ENCODE measurements at regions not wholly inside any gene's neighbourhood (a gene's known extent, or its start where the extent isn't known, plus 50 kb on each side); places are given as distances from the start of the nearest gene placed in this dataset.
"Not testable (repeated sequence)": the region's sequence is repeated elsewhere in the genome, so short reads cannot be mapped to it uniquely, and the experiment has no call there.

GRCh38 chr2:6183226-6183625 lies 491.0 kb downstream of the SOX11 start:
- DNase-seq, result no peak
- Histone ChIP-seq H3K36me3 (replicated peaks; ENCODE audit: control insufficient read depth, insufficient read depth, low read length) (no peaks in the 10 kb centered on the region), H3K4me3 (ENCODE audit: insufficient read depth, low read depth, low read length) (no peak overlapping the region), H3K27me3 (ENCODE audit: control insufficient read depth, insufficient read depth, low read length) (no peaks in the 10 kb centered on the region)

- Histone ChIP-seq H3K4me3 (ENCODE audit: insufficient read depth, low read depth, low read length) (no peak overlapping the region), H3K27me3 (ENCODE audit: control insufficient read depth, insufficient read depth, low read length) (no peaks in the 10 kb centered on the region), H3K36me3 (replicated peaks; ENCODE audit: control insufficient read depth, insufficient read depth, low read length) (no peaks in the 10 kb centered on the region)
- no peak for DNase-seq
Observed at GRCh38 chr2:6184532-6185292, 492.5 kb downstream of the SOX11 start.

GRCh38 chr2:6186332-6187151 lies 494.4 kb downstream of the SOX11 start:
- H3K27me3 ChIP-seq (ENCODE audit: control insufficient read depth, insufficient read depth, low read length), result no peaks in the 10 kb centered on the region
- DNase-seq, result no peak
- no peak overlapping the region for H3K4me3 ChIP-seq (ENCODE audit: insufficient read depth, low read depth, low read length)
- H3K36me3 ChIP-seq (replicated peaks; ENCODE audit: control insufficient read depth, insufficient read depth, low read length), result no peaks in the 10 kb centered on the region

GRCh38 chr2:6196449-6196848 lies 504.3 kb downstream of the SOX11 start:
- Histone ChIP-seq H3K27me3 (ENCODE audit: control insufficient read depth, insufficient read depth, low read length) (no peaks in the 10 kb centered on the region), H3K36me3 (replicated peaks; ENCODE audit: control insufficient read depth, insufficient read depth, low read length) (no peaks in the 10 kb centered on the region), H3K4me3 (ENCODE audit: insufficient read depth, low read depth, low read length) (no peak overlapping the region)
- DNase-seq, result no peak

- not testable (repeated sequence) for H3K4me3 ChIP-seq (ENCODE audit: insufficient read depth, low read depth, low read length); H3K27me3 ChIP-seq (ENCODE audit: control insufficient read depth, insufficient read depth, low read length); H3K36me3 ChIP-seq (replicated peaks; ENCODE audit: control insufficient read depth, insufficient read depth, low read length); DNase-seq
Observed at GRCh38 chr2:6198370-6198919, 506.3 kb downstream of the SOX11 start.

- no peaks in the 10 kb centered on the region for H3K27me3 ChIP-seq (ENCODE audit: control insufficient read depth, insufficient read depth, low read length)
- no peak overlapping the region for H3K4me3 ChIP-seq (ENCODE audit: insufficient read depth, low read depth, low read length)
- DNase-seq, result no peak
- H3K36me3 ChIP-seq (replicated peaks; ENCODE audit: control insufficient read depth, insufficient read depth, low read length), result no peaks in the 10 kb centered on the region
Observed at GRCh38 chr2:6202756-6203155, 510.6 kb downstream of the SOX11 start.

- no peak for DNase-seq
- Histone ChIP-seq H3K36me3 (replicated peaks; ENCODE audit: control insufficient read depth, insufficient read depth, low read length) (no peaks in the 10 kb centered on the region), H3K27me3 (ENCODE audit: control insufficient read depth, insufficient read depth, low read length) (no peaks in the 10 kb centered on the region), H3K4me3 (ENCODE audit: insufficient read depth, low read depth, low read length) (no peak overlapping the region)
Observed at GRCh38 chr2:6203291-6203959, 511.2 kb downstream of the SOX11 start.

GRCh38 chr2:6206882-6207281 lies 514.7 kb downstream of the SOX11 start:
- Histone ChIP-seq H3K4me3 (ENCODE audit: insufficient read depth, low read depth, low read length) (no peak overlapping the region), H3K36me3 (replicated peaks; ENCODE audit: control insufficient read depth, insufficient read depth, low read length) (no peaks in the 10 kb centered on the region), H3K27me3 (ENCODE audit: control insufficient read depth, insufficient read depth, low read length) (no peaks in the 10 kb centered on the region)
- no peak for DNase-seq

- DNase-seq, result no peak
Observed at GRCh38 chr2:6211236-6211635, 519.1 kb downstream of the SOX11 start.

GRCh38 chr2:6212491-6212890 lies 520.3 kb downstream of the SOX11 start:
- Histone ChIP-seq H3K4me3 (ENCODE audit: insufficient read depth, low read depth, low read length) (no peak overlapping the region), H3K36me3 (replicated peaks; ENCODE audit: control insufficient read depth, insufficient read depth, low read length) (no peaks in the 10 kb centered on the region), H3K27me3 (ENCODE audit: control insufficient read depth, insufficient read depth, low read length) (no peaks in the 10 kb centered on the region)
- DNase-seq, result no peak

More at GRCh38 chr2:6211236-6211635, 519.1 kb downstream of the SOX11 start:
- Histone ChIP-seq H3K27me3 (ENCODE audit: control insufficient read depth, insufficient read depth, low read length) (no peaks in the 10 kb centered on the region), H3K4me3 (ENCODE audit: insufficient read depth, low read depth, low read length) (no peak overlapping the region), H3K36me3 (replicated peaks; ENCODE audit: control insufficient read depth, insufficient read depth, low read length) (no peaks in the 10 kb centered on the region)

- H3K27me3 ChIP-seq (ENCODE audit: control insufficient read depth, insufficient read depth, low read length), result no peaks in the 10 kb centered on the region
- no peaks in the 10 kb centered on the region for H3K36me3 ChIP-seq (replicated peaks; ENCODE audit: control insufficient read depth, insufficient read depth, low read length)
- no peak for DNase-seq
- no peak overlapping the region for H3K4me3 ChIP-seq (ENCODE audit: insufficient read depth, low read depth, low read length)
Observed at GRCh38 chr2:6213056-6213780, 521.0 kb downstream of the SOX11 start.

- Histone ChIP-seq H3K4me3 (ENCODE audit: insufficient read depth, low read depth, low read length) (no peak overlapping the region), H3K27me3 (ENCODE audit: control insufficient read depth, insufficient read depth, low read length) (no peaks in the 10 kb centered on the region), H3K36me3 (replicated peaks; ENCODE audit: control insufficient read depth, insufficient read depth, low read length) (no peaks in the 10 kb centered on the region)
- peak; percentile 59 for DNase-seq
Observed at GRCh38 chr2:6214471-6214870, 522.3 kb downstream of the SOX11 start.

- Histone ChIP-seq H3K27me3 (ENCODE audit: control insufficient read depth, insufficient read depth, low read length) (no peaks in the 10 kb centered on the region), H3K36me3 (replicated peaks; ENCODE audit: control insufficient read depth, insufficient read depth, low read length) (no peaks in the 10 kb centered on the region), H3K4me3 (ENCODE audit: insufficient read depth, low read depth, low read length) (no peak overlapping the region)
- no peak for DNase-seq
Observed at GRCh38 chr2:6215053-6215452, 522.9 kb downstream of the SOX11 start.

GRCh38 chr2:6216234-6216633 lies 524.0 kb downstream of the SOX11 start:
- H3K36me3 ChIP-seq (replicated peaks; ENCODE audit: control insufficient read depth, insufficient read depth, low read length), result no peaks in the 10 kb centered on the region
- no peak for DNase-seq
- no peaks in the 10 kb centered on the region for H3K27me3 ChIP-seq (ENCODE audit: control insufficient read depth, insufficient read depth, low read length)
- no peak overlapping the region for H3K4me3 ChIP-seq (ENCODE audit: insufficient read depth, low read depth, low read length)
